Right lung (tissue), 2 donors: ENCODE measurements at regions not wholly inside any gene's neighbourhood (a gene's known extent, or its start where the extent isn't known, plus 50 kb on each side); places are given as distances from the start of the nearest gene placed in this dataset.

ENCODE experiments used
- DNase-seq, 2 donors: peaks; one replicate each; pipeline ENCODE4 v3.0.0-alpha.2; 2013

DNA sequence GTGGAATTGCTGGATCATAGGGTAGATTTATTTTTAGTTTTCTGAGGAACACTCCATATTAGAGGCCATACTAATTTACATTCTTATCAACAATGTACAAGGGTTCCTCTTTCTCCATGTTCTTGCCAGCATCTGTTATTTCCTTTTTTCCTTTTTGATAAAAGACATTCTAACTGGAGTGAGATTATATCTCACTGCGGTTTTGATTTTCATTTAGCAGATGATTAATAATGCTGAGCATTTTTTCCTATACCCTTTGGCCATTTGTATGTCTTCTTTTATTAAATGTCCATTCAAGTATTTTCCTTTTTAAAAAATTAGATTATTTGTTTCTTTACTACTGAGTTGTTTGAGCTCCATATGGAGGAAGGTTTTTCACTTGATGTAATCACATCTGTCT is 1189.5 kb downstream of the ZPLD1 start:
- DNase-seq: no peak

GRCh38 chr3:103629391-103629790 is 1194.6 kb downstream of the ZPLD1 start:
- no peak for DNase-seq

GRCh38 chr3:103644450-103644849 is 1209.6 kb downstream of the ZPLD1 start:
- DNase-seq: no peak

DNA sequence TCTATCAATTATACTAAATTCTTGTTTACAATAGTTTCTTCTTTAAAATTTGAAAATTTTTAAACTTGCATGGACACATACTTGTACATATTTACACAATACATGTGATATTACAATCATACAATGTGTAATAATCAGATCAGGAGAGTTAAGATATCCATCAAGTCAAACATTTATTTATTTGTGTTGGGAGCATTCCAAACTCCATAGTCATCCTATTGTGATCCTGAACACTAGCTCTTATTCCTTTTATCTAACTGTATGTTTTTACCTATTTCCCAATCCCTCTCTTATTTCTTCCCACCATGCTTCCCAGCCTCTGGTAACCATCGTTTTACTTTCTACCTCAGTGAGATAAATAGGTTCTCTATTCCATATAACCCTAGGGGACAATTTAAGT is 1219.2 kb downstream of the ZPLD1 start:
- no peak for DNase-seq

DNA sequence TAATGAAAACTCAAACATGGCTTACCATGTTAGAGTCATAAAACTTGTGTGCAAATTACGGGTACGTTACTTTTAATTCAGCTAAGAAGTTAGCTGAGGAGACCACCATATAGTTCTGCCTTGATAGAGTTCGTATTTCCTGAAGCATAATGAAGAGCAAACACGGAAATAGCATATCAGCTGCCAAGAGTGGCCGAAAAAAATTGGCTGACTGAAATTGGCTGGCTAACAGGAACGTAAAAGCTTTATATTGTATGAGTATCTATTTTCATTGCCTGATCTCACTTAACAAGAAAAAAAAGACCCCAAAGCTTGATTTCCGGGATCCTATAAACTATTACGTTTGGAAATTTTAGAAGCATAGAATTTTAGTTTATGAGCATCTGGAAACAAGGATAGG is 1222.9 kb downstream of the ZPLD1 start:
- DNase-seq: peak in 1 of 2 donors; percentile 9

DNA sequence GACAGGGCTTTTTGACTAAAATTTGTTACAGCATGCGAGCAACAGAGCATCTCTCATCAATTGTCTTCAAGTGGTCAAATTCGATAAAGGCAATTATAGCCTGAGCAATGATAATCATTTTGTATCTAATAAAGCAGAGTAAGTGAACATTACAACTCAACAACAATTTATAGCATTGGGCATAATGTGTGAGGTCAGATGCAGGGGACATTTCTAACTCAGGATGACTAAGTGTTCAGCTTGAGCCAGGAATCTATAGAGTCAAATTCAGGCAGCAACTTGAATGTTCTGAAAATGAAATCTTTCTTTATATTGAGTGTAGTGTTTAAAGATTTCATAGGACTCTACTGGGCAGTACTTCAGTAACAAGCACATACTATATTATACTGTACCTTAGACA is 1226.0 kb downstream of the ZPLD1 start:
- DNase-seq: no peak

DNA sequence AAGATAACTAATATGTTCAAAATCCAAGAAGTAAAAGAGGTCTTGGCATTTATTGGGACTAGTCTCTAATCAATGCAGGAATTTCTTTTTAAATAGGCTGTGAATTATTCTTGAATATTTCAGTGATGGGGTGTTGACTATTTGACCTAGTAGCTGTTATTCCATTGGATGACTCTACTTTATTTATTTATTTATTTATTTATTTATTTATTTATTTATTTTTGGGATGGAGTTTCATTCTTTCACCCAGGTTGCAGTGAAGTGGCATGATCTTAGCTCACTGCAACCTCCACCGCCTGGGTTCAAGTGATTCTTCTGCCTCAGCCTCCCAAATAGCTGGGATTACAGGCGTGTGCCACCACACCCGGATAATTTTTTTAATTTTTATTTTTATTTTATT is 1227.8 kb downstream of the ZPLD1 start:
- DNase-seq: no peak

- DNase-seq: no peak
Measured at GRCh38 chr3:103672346-103672745, 1237.5 kb downstream of the ZPLD1 start.

DNA sequence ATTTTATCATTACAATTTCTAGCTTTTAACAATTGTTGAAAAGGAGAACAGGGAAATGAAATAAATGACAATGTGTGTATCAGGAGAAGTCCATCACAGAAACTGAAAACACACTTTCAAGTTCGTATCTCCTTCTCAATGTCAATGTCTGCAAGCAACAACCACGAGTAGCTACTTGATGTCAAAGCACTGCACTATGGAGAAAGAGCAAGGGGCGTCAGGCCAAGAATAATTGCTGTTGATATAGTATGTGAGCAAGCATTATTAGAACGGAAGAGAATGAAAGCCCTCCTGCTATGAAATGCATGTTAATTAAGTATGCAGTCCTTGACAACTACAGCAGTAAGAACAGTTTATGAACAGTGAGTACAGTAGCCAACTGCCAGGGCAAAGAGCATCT is 1250.1 kb downstream of the ZPLD1 start:
- DNase-seq: peak; percentile 7

DNA sequence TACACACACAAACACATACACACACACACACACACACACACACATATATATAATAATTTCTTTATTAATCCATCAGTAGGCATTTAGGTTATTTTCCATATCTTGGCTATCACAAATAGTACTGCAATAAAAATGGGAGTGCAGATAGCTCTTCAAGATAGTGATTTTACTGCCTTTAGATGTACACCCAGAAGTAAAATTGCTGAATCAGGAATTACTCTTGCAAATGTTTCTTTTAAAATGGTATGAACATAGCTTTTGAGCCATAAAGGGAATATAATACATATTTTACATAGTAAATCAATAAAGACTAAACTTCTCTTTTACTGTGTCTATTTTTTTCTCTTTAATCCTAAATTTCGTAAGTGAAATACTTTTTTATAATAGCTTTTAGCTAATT is 1251.1 kb downstream of the ZPLD1 start:
- DNase-seq: no peak

GRCh38 chr3:103690536-103690935 is 1255.7 kb downstream of the ZPLD1 start:
- no peak for DNase-seq

DNA sequence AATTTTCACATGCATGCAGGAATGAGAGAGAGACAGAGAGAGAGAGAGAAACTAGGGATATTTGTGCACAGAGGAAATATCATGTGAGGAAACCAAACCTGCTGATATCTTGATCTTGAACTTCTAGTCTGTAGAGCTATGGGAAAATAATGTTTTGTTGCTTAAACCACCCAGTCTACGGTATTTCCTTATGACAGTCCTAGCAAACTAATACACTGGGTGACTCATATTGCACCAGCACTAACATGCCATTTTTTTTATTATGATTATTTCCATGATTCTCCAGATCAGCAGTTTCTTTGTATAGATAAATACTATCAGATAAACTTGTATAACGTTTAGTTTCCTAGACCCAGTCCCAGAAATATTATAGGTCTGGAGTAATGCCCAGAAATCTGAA is 1259.0 kb downstream of the ZPLD1 start:
- DNase-seq: no peak

GRCh38 chr3:103698646-103699045 is 1263.8 kb downstream of the ZPLD1 start:
- no peak for DNase-seq

GRCh38 chr3:103699228-103699627 is 1264.4 kb downstream of the ZPLD1 start:
- DNase-seq: no peak

- DNase-seq: no peak
Measured at GRCh38 chr3:103705641-103706040, 1270.8 kb downstream of the ZPLD1 start.

DNA sequence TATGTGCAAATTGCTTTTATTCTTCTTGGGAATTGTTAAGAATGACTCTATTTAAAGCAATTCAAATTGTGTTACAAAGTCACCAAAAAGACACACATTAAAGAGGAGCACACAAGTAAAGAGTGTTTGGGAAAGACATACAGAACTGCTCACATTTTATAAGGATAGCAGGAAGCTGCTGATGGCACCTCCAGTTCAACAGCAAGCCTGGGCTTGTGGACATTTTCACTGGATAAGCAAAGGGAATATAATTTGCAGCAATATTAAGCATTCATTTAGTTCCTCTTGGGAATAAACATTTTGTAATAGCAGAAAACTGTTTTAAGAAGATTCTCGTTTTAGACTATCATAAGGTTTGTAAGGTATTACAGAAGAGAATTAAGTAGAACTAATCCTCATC is 1271.9 kb downstream of the ZPLD1 start:
- DNase-seq: no peak

DNA sequence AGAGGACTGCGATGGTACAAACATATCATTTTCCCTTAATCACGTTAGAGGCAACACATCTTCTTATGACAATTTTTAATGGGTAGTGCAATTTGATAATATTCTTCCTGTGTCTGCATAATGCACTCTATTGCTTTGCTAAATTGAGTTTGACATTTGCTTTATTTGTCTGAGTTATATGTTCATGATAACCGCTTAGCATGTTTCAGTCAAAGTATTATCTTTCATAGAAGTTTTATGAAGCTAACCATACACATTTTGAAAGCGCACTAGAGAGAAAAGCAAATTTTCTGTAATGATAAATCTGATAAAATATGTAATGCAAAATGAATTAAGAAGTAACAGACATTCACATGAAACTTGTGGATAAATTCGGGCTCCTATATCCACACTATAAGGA is 1276.9 kb downstream of the ZPLD1 start:
- DNase-seq: no peak

DNA sequence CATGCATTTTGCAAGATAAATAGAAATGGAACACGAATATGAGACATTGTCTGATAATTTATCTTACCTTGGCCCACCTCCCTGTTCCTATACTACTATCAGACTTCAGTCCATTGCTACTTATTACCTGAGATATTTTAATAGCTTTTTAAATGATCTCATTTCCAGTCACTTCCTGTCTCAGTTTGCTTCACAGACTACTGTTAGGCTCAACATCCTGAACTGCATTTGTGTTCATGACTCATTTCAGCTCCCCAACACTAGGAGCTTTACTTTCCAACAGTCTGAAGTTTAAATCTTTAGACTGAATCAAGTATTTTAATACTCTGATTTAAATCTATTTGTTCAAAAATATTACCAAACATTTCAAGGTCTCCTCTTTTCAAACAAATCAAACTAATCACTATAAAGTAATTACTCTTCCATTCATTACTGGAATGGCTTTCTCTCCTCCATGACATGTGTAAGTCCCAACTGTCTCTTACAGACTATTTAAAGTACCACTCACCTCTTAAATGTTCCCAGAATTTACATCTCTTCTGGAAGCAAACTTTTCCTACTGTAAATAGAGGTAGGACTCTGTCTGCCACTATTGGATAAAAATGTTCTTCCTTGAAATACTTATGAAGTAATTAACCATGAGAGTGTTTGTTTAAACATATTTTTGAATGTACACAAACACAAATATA is 1277.6 kb downstream of the ZPLD1 start:
- no peak for DNase-seq

DNA sequence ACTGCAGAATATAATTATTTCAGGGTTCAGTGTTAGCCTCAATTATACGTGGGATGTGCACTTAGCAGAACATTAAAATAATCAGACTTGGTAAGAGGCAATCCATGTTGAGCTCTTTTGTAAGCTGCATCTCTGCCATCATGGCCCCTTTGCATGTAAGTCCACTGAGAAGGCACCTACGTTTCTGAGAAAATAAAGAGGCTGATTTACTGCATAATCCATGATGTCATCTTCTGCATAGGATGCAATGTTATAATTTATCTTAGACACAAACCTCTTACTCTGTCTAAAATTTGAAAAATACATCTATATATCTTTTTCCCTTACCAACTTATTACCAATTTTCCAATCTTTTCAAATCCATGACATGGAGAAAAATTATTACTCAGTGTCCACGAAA is 1294.7 kb downstream of the ZPLD1 start:
- no peak for DNase-seq

DNA sequence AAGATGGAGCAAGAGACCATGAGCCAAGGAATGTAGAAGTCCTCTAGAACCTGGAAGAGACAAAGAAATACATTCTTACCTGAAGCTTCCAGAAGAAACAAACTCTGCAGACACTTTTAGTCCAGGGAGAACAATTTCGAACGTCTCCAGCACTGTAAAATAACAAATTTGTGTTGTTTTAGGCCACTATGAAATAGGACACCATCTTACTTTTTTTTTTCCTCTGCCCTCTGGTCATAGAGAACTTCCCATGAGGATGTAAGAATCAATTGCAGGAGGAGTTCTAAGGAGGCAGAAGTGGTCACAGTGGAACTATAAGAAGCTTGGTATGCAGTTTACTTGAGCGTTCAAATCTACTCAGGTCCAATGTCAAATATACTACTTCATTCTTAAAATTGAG is 1295.9 kb downstream of the ZPLD1 start:
- DNase-seq: no peak

DNA sequence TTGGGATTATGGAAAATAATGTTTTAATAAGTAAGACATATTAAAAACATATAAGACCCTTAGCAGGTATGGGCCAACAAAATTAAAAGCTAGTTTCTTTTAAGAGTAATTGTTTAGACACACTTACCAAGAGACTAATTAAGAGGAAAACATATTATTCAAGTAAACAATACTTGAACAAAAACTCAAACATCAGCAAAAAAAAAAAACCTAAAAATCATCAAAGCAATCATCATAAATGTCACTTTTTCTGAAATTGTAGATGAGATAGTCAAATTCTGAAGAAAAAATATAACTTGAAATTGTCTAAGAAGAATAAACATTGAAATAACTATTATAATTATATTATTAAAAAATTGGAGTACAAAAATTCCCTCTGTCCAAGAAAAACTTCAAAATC is 1318.2 kb downstream of the ZPLD1 start:
- DNase-seq: no peak

GRCh38 chr3:103767635-103768034 is 1332.8 kb downstream of the ZPLD1 start:
- DNase-seq: no peak

DNA sequence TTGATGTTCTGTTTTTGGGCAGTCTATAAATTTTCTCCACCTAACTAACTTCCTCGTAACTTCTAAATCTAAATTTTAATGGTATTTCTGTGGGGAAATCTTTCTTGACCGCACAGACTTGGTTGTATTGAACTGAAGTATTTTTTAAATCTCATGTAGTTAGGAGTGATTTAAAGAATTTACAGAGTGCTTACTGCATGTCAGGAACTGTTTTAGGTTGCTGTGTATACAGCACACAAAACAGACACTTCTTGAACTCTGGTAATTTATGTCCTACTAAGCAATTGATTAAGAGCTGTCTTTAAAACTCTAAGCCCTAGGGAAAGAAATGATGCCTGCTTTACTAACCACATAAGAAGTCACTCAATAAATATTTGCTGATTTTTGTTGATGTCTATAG is 1350.2 kb downstream of the ZPLD1 start:
- DNase-seq: no peak

DNA sequence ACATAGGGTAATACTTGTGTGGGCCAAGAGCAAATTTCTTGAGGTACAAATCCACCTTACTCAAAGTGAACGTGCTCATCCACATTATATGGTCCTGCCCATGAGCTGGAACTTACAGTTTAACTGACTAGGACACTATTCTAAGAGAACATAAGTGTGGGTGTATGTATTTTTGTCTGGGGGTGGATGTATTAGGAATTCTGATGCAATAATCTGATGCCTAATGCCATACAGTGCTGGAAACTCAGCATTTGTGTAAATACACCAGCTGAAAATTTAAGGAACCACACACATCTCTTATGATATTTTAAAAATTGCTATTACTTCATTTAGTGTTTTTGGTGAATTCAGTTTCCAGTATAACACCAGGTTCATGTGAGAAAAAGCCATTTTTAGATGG is 1350.7 kb downstream of the ZPLD1 start:
- DNase-seq: no peak

- DNase-seq: no peak
Measured at GRCh38 chr3:103786296-103786695, 1351.5 kb downstream of the ZPLD1 start.
